GM12878 (cell line): ENCODE measurements at regions not wholly inside any gene's neighbourhood (a gene's known extent, or its start where the extent isn't known, plus 50 kb on each side); places are given as distances from the start of the nearest gene placed in this dataset.

Experiments
- ATAC-seq: fragments of 200-7000 bp; cut with Tn5 transposase; 3 replicates; pipeline ENCODE4 v1.9.1; 2020; ENCODE audit warnings: mild to moderate bottlenecking, moderate library complexity
- BruUV-seq: library from RNA; stranded (reverse); fragments of 400-500 nt; replicated peaks from 2 replicates; lab custom pipeline; 2021; lab: Mats Ljungman, UMichigan
- CTCF ChIA-PET: fragments of 300-600 bp; sonication (Branson Sonifier 250); formaldehyde crosslinking; extraction: SDS; loops from one replicate; lab custom pipeline; 2021; ENCODE audit warnings: inconsistent platforms; lab: Yijun Ruan, JAX
- POLR2A ChIA-PET: fragments of 350-600 bp; formaldehyde crosslinking; extraction: SDS; loops from one replicate; lab custom pipeline; 2021; ENCODE audit warnings: inconsistent platforms; lab: Charles Lee
- RAD21 ChIA-PET: fragments of 300-600 bp; sonication (Branson Sonifier 250); formaldehyde crosslinking; loops from one replicate; lab custom pipeline; 2023; ENCODE audit warnings: antibody characterized with exemption; ENCODE audit not compliant: unreplicated experiment; lab: Charles Lee
- SMC1A ChIA-PET: fragments of 300-600 bp; sonication (Branson Sonifier 250); formaldehyde crosslinking; loops from one replicate; lab custom pipeline; 2023; ENCODE audit not compliant: unreplicated experiment, uncharacterized antibody; lab: Charles Lee
- DNase-seq: peaks from one replicate; pipeline ENCODE4 v3.0.0-alpha.2; 2011; ENCODE audit warnings: low read depth, low spot score
- FAIRE-seq: peaks from 3 replicates; lab custom pipeline; 2011; peaks lifted over from hg19 to GRCh38; lab: Jason Lieb, UNC
- H2AFZ ChIP-seq: 2 replicates; pipeline ENCODE4 v1.6.0; 2011; ENCODE audit warnings: low read depth, low read length, control low read depth; ENCODE audit not compliant: control insufficient read depth
- H3K27ac ChIP-seq: 2 replicates; pipeline ENCODE4 v1.5.1; 2011; ENCODE audit warnings: control low read depth; ENCODE audit not compliant: control insufficient read depth, insufficient read depth
- H3K27me3 ChIP-seq, 2 experiments: replicated peaks in 1 of 2; 2 replicates each; pipeline versions ENCODE4 v1.6.0 to v1.6.1; 2011; ENCODE audit warnings: low read length in 1 of 2; ENCODE audit not compliant: control insufficient read depth in 2 of 2, insufficient read depth in 2 of 2
- H3K36me3 ChIP-seq, 2 experiments: 2 replicates each; pipeline ENCODE4 v1.5.1; 2011; ENCODE audit warnings: low read length in 1 of 2; ENCODE audit not compliant: control insufficient read depth in 2 of 2, insufficient read depth in 2 of 2
- H3K4me1 ChIP-seq: 2 replicates; pipeline ENCODE4 v1.6.1; 2011; ENCODE audit warnings: mild to moderate bottlenecking, low read length, moderate library complexity, mixed read lengths; ENCODE audit not compliant: control insufficient read depth, insufficient read depth
- H3K4me2 ChIP-seq: 2 replicates; pipeline ENCODE4 v1.6.0; 2011; ENCODE audit warnings: control low read depth; ENCODE audit not compliant: control insufficient read depth, insufficient read depth
- H3K4me3 ChIP-seq: fragments of 200-600 bp; sonication (generic); 2 replicates; pipeline ENCODE4 v1.5.1; 2016
- H3K79me2 ChIP-seq: 2 replicates; pipeline ENCODE4 v1.6.0; 2011; ENCODE audit warnings: low read length; ENCODE audit not compliant: control insufficient read depth, insufficient read depth
- H3K9ac ChIP-seq: 2 replicates; pipeline ENCODE4 v1.8.0; 2011; ENCODE audit warnings: low read length, control low read depth, mixed read lengths; ENCODE audit not compliant: control insufficient read depth, insufficient read depth
- H3K9me3 ChIP-seq: replicated peaks from 3 replicates; pipeline ENCODE4 v1.5.1; 2011; ENCODE audit warnings: mild to moderate bottlenecking, low read length; ENCODE audit not compliant: control insufficient read depth, insufficient read depth
- H4K20me1 ChIP-seq: 2 replicates; pipeline ENCODE4 v1.6.0; 2011; ENCODE audit not compliant: control insufficient read depth, insufficient read depth
- BMI1 ChIP-seq: fragments of 450-650 bp; IDR thresholded peaks from 2 replicates; pipeline ENCODE4 v1.6.1; 2016; ENCODE audit warnings: mild to moderate bottlenecking, moderate library complexity, borderline replicate concordance
- CEBPB ChIP-seq, 2 experiments: fragments of 150-350 bp in 1 of 2; IDR thresholded peaks; 2 replicates each; pipeline ENCODE4 v1.6.1; 2012 to 2014; ENCODE audit warnings: low read depth in 2 of 2, low read length in 2 of 2, borderline replicate concordance in 1 of 2, inconsistent platforms in 1 of 2
- ELK1 ChIP-seq: IDR thresholded peaks from 2 replicates; pipeline ENCODE4 v1.6.1; 2012; ENCODE audit warnings: low read depth, low read length, improper control_type of control experiment
- FOS ChIP-seq: IDR thresholded peaks from 3 replicates; pipeline ENCODE4 v1.6.1; 2011; ENCODE audit warnings: borderline replicate concordance; ENCODE audit not compliant: insufficient read length; ENCODE audit errors: extremely low read depth
- IKZF2 ChIP-seq, 2 experiments: fragments of 450-650 bp; IDR thresholded peaks; 2 replicates each; pipeline ENCODE4 v1.6.1; 2017; ENCODE audit warnings: mild to moderate bottlenecking in 2 of 2, moderate library complexity in 2 of 2
- NKRF ChIP-seq: fragments of 450-650 bp; conservative IDR thresholded peaks from 2 replicates; pipeline ENCODE4 v1.6.1; 2017; ENCODE audit warnings: mild to moderate bottlenecking, moderate library complexity
- NR2C2 ChIP-seq: IDR thresholded peaks from 2 replicates; pipeline ENCODE4 v1.6.1; 2011; ENCODE audit warnings: borderline replicate concordance, low read depth; ENCODE audit not compliant: control insufficient read depth, insufficient read length
- REST ChIP-seq: IDR thresholded peaks from 2 replicates; pipeline ENCODE4 v1.6.1; 2012; ENCODE audit warnings: mild to moderate bottlenecking, low read depth, low read length
- RFX5 ChIP-seq: IDR thresholded peaks from 2 replicates; pipeline ENCODE4 v1.6.1; 2011; ENCODE audit warnings: low read depth, low read length, improper control_type of control experiment
- SPI1 ChIP-seq: IDR thresholded peaks from 2 replicates; pipeline ENCODE4 v1.6.1; 2011; ENCODE audit warnings: low read depth, mild to moderate bottlenecking, low read length, moderate library complexity, borderline replicate concordance; ENCODE audit not compliant: insufficient read depth
- TARDBP ChIP-seq: IDR thresholded peaks from 2 replicates; pipeline ENCODE4 v1.6.1; 2016; ENCODE audit warnings: borderline replicate concordance
- ZNF384 ChIP-seq: IDR thresholded peaks from 2 replicates; pipeline ENCODE4 v1.6.1; 2012; ENCODE audit warnings: low read depth, mild to moderate bottlenecking, low read length, improper control_type of control experiment, borderline replicate concordance
- ZZZ3 ChIP-seq: IDR thresholded peaks from 2 replicates; pipeline ENCODE4 v1.6.1; 2011; ENCODE audit warnings: low read depth; ENCODE audit not compliant: control insufficient read depth, insufficient read length
- WGBS: methylation state at CpG from one replicate; pipeline ENCODE4 v1.1.6; 2016; ENCODE audit warnings: low lambda C conversion rate; ENCODE audit not compliant: insufficient replicate concordance, insufficient coverage; ENCODE audit errors: missing lambda C conversion rate; 5-methylcytosine and 5-hydroxymethylcytosine counted together
- in situ Hi-C: fragments of 300-500 bp; cut with MboI; formaldehyde crosslinking; loops from 9 replicates; pipeline ENCODE4 v1.14.3; 2018; ENCODE audit warnings: mixed read lengths
- intact Hi-C: fragments of 100-400 bp; cut with micrococcal nuclease; formaldehyde crosslinking; loops from one replicate; pipeline ENCODE4 v1.14.2; 2022; ENCODE audit not compliant: unreplicated experiment
- TF ChIP-seq, protein P1 (sequence below): IDR thresholded peaks from 2 replicates; pipeline ENCODE4 v1.6.1; 2011; ENCODE audit warnings: low read depth, low read length, improper control_type of control experiment, borderline replicate concordance

GRCh38 chr13:109862627-109863026 is 76.2 kb upstream of the IRS2 start:
- ChIA-PET CTCF (no interaction called here), SMC1A (no interaction called here)

More at GRCh38 chr13:109862627-109863026, 76.2 kb upstream of the IRS2 start:
- POLR2A ChIA-PET = no interaction called here
- DNase-seq (no peak), ATAC-seq (no peak), FAIRE-seq (no peak)
- 0% methylated on average over 2 of the region's 2 CpGs for WGBS
- no peaks in the 10 kb centered on the region for H3K9me3 ChIP-seq
- no peaks in the 10 kb centered on the region for H4K20me1 ChIP-seq
- no peak overlapping the region for H3K4me3 ChIP-seq
- intact Hi-C loops = no loop called here
- TF ChIP-seq BMI1 = no peak
- TF ChIP-seq FOS = no peak
- no peak for TF ChIP-seq NR2C2
- TF ChIP-seq, protein P1, sequence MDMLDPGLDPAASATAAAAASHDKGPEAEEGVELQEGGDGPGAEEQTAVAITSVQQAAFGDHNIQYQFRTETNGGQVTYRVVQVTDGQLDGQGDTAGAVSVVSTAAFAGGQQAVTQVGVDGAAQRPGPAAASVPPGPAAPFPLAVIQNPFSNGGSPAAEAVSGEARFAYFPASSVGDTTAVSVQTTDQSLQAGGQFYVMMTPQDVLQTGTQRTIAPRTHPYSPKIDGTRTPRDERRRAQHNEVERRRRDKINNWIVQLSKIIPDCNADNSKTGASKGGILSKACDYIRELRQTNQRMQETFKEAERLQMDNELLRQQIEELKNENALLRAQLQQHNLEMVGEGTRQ = no peak
- TF ChIP-seq ZZZ3 = no peak
- TF ChIP-seq ELK1 = no peak
- no peak for TF ChIP-seq RFX5
- TF ChIP-seq TARDBP = no peak
- no peak for TF ChIP-seq ZNF384
- TF ChIP-seq REST = no peak
- TF ChIP-seq SPI1 = no peak
- TF ChIP-seq CEBPB (IDR thresholded peaks at IDR 0.05; ENCODE audit: borderline replicate concordance in 1 of 2, low read depth in 2 of 2, low read length in 2 of 2) = no peak
- no peak for TF ChIP-seq IKZF2 (IDR thresholded peaks at IDR 0.05)
- no peak for TF ChIP-seq NKRF
- BruUV-seq = no TSS peak
- H3K36me3 ChIP-seq = no peaks in the 10 kb centered on the region
- H2AFZ ChIP-seq = no peak overlapping the region
- no peaks in the 10 kb centered on the region for H3K79me2 ChIP-seq
- no peak overlapping the region for H3K27ac ChIP-seq
- no peak overlapping the region for H3K9ac ChIP-seq
- RAD21 ChIA-PET = no interaction called here
- H3K4me2 ChIP-seq = no peak overlapping the region
- in situ Hi-C loops = no loop called here
- no peaks in the 10 kb centered on the region for H3K27me3 ChIP-seq
- H3K4me1 ChIP-seq = no peaks in the 10 kb centered on the region
